ENCODE measurements at regions not wholly inside any gene's neighbourhood (a gene's known extent, or its start where the extent isn't known, plus 50 kb on each side); places are given as distances from the start of the nearest gene placed in this dataset.

DNA sequence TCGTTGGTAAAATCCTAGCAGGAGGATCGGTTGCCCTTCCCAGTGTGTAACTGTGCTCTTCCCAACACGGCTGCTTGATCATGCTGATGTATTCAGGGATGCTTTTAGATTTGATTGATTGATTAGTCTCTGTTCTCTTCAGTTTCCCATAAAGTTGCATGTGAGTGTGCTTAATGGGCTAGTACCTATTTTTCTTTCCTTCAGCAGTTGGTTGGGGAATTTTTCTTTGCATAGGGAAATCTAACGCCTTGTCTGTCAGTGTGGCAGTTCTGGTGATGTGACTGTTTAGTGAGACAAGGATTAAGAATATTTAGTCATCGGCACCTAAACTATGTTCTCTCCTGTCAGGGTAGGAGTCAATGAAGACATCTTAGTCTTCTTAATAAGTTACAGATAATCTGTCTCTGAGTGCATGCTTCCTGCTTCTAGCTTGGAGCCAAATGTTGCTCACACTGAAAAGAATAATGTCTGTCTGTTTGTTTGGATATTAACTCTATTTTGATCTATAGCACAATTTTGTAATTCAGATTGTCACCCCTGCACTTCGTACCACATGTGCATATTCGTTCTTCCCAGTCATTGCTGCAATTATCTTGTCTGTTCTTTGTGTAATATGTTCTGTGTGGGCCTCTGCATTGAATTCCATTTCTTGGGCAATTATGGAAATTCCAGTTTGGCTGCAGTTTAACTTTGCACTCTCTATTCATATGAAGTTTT is 169.9 kb downstream of the EDN1 start:
- Histone ChIP-seq H3K4me3 (ENCODE audit: severe bottlenecking) (no peak overlapping the region), H3K9me3 (ENCODE audit: severe bottlenecking) (no peaks in the 10 kb centered on the region), H3K4me1 (ENCODE audit: insufficient read depth, poor library complexity, severe bottlenecking) (no peaks in the 10 kb centered on the region), H3K27ac (ENCODE audit: poor library complexity, severe bottlenecking) (no peak overlapping the region), H3K36me3 (ENCODE audit: low read depth) (no peaks in the 10 kb centered on the region), H3K27me3 (ENCODE audit: insufficient read depth, poor library complexity, severe bottlenecking) (no peaks in the 10 kb centered on the region)
- TF ChIP-seq, protein P1, sequence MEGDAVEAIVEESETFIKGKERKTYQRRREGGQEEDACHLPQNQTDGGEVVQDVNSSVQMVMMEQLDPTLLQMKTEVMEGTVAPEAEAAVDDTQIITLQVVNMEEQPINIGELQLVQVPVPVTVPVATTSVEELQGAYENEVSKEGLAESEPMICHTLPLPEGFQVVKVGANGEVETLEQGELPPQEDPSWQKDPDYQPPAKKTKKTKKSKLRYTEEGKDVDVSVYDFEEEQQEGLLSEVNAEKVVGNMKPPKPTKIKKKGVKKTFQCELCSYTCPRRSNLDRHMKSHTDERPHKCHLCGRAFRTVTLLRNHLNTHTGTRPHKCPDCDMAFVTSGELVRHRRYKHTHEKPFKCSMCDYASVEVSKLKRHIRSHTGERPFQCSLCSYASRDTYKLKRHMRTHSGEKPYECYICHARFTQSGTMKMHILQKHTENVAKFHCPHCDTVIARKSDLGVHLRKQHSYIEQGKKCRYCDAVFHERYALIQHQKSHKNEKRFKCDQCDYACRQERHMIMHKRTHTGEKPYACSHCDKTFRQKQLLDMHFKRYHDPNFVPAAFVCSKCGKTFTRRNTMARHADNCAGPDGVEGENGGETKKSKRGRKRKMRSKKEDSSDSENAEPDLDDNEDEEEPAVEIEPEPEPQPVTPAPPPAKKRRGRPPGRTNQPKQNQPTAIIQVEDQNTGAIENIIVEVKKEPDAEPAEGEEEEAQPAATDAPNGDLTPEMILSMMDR (IDR thresholded peaks at IDR 0.05; ENCODE audit: poor library complexity, severe bottlenecking) = no peak
- no peak for ATAC-seq (ENCODE audit: low read depth)
- no peak for DNase-seq (ENCODE audit: low spot score)

DNA sequence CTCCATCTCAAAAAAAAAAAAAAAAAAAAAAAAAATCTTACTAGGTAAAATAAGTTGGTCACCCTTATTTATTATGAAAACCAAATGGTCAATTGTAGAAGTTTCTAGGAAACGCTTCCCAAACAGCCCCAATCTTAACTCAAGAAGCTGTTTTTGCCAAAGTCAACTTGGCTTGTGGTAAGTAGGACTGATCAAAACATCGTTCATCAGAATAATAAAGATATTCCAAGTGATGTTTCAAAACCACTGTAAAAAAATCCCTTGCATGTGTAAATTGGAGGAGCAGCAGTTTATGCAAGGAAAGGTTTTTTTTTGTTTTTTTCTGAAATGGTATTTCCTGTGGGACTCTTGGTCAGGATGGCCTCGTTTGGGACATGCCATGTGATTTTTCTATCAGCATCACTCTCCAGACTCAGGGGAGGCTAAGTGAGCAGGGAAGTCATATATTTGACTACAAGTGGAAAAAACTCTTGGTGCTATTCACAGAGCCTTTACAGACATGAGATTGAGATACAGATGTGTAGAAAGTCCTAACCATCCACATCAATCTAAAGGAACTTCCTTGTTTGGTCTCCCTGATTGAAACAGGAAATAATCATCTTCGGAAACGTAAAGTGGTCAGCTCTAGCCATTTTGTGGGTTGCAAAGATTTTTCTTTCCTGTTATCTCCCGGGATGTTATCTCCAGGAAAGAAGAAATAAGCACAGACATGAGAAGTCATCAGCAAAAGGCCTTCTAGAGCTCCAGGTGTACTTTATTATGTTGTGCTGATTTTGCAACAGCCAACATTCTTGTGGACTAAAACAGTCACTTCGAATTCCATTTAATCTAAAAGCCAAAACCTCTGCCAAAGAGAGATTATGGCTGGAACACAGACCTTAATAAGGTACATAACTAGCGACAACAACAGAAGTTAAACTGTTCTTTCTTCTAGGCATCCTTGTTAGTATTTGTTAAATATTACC is 177.8 kb downstream of the EDN1 start:
- Histone ChIP-seq H3K27ac (ENCODE audit: poor library complexity, severe bottlenecking) (peak overlapping the region; percentile 14), H3K9me3 (ENCODE audit: severe bottlenecking) (no peaks in the 10 kb centered on the region), H3K36me3 (ENCODE audit: low read depth) (no peaks in the 10 kb centered on the region), H3K27me3 (ENCODE audit: insufficient read depth, poor library complexity, severe bottlenecking) (no peaks in the 10 kb centered on the region), H3K4me3 (ENCODE audit: severe bottlenecking) (no peak overlapping the region), H3K4me1 (ENCODE audit: insufficient read depth, poor library complexity, severe bottlenecking) (peaks cover 20% of the 10 kb centered on the region)
- TF ChIP-seq, protein P1 (IDR thresholded peaks at IDR 0.05; ENCODE audit: poor library complexity, severe bottlenecking) = no peak
- ATAC-seq (ENCODE audit: low read depth) = no peak
- DNase-seq (ENCODE audit: low spot score) = no peak

DNA sequence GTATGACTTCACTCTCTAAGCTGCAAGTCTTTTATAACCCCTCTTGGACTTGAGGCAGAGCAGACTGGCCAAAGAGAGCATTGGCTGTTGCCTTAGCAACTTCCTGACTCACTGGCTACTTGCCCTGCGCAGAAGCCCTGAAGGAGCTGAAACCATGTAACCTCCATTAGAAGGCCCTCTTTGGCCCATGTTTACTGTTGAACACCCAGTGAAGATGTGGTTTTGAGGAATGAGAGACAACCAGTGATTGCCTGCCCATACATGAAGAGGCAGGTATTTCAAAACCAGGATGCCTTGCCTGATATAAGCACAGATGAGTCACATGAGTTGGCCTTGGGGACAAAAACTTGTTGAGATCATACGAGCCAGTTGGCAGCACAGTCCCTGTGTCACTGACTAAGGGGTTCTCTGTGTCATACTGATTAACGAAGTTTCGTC is 182.5 kb downstream of the EDN1 start:
- no peak overlapping the region for H3K4me3 ChIP-seq (ENCODE audit: severe bottlenecking)
- peaks cover 28% of the 10 kb centered on the region for H3K4me1 ChIP-seq (ENCODE audit: insufficient read depth, poor library complexity, severe bottlenecking)
- no peaks in the 10 kb centered on the region for H3K36me3 ChIP-seq (ENCODE audit: low read depth)
- TF ChIP-seq, protein P1 (IDR thresholded peaks at IDR 0.05; ENCODE audit: poor library complexity, severe bottlenecking) = no peak
- H3K27ac ChIP-seq (ENCODE audit: poor library complexity, severe bottlenecking) = peak overlapping the region; percentile 66
- no peaks in the 10 kb centered on the region for H3K9me3 ChIP-seq (ENCODE audit: severe bottlenecking)
- peak; percentile 81 for DNase-seq (ENCODE audit: low spot score)
- no peaks in the 10 kb centered on the region for H3K27me3 ChIP-seq (ENCODE audit: insufficient read depth, poor library complexity, severe bottlenecking)
- ATAC-seq (ENCODE audit: low read depth) = peak; percentile 96

DNA sequence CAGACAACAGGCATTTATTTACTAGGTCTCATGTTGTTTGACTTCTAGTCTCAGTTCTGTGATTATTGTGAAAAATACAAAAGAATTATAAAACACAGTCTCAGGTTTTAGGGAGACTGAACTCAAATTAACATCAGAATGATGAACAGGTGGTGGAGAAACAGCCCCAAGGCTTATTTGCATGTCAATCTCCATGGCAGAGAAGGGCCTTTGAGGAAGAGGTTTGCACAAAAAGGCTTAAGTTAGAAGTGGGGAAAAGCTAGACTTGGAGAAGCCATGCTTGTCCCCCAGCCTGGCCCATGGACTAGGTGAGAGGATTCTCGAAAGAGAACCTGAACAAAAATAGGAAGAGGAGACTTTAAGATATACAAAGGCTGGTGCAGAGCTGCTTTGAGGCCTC is 183.3 kb downstream of the EDN1 start:
- Histone ChIP-seq H3K27ac (ENCODE audit: poor library complexity, severe bottlenecking) (peak overlapping the region; percentile 66), H3K9me3 (ENCODE audit: severe bottlenecking) (no peaks in the 10 kb centered on the region), H3K27me3 (ENCODE audit: insufficient read depth, poor library complexity, severe bottlenecking) (no peaks in the 10 kb centered on the region), H3K36me3 (ENCODE audit: low read depth) (no peaks in the 10 kb centered on the region), H3K4me3 (ENCODE audit: severe bottlenecking) (no peak overlapping the region), H3K4me1 (ENCODE audit: insufficient read depth, poor library complexity, severe bottlenecking) (peaks cover 22% of the 10 kb centered on the region)
- no peak for DNase-seq (ENCODE audit: low spot score)
- no peak for ATAC-seq (ENCODE audit: low read depth)
- TF ChIP-seq, protein P1 (IDR thresholded peaks at IDR 0.05; ENCODE audit: poor library complexity, severe bottlenecking) = no peak
